ENCODE measurements at regions not wholly inside any gene's neighbourhood (a gene's known extent, or its start where the extent isn't known, plus 50 kb on each side); places are given as distances from the start of the nearest gene placed in this dataset.

DNA sequence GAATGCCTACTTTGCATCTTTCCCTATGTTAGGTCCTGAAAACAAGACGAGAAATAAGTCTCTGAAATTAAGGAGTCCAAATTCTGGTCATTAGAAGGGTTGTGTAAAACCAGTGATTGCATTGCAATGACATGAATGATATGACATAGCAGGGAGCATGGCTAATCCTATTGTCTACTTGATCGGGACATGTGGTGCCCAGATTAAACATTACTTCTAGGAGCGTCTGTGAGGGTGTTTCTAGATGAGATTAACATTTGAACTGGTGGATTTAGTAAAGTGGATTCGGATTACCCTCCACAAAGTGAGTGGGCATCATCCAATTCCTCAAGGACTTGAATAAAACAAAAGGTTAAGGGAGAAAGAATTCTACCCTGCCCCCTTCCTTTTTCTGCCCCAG, 434.9 kb upstream of the KLF6 start:
- Histone ChIP-seq H3K9me3 (no peaks in the 10 kb centered on the region), H3K4me1 (no peaks in the 10 kb centered on the region), H3K4me3 (no peak overlapping the region), H3K36me3 (no peaks in the 10 kb centered on the region), H3K27ac (no peak overlapping the region), H3K27me3 (no peaks in the 10 kb centered on the region)
- FAIRE-seq (no peak), DNase-seq (no peak), ATAC-seq (no peak)
- TF ChIP-seq, protein P1, sequence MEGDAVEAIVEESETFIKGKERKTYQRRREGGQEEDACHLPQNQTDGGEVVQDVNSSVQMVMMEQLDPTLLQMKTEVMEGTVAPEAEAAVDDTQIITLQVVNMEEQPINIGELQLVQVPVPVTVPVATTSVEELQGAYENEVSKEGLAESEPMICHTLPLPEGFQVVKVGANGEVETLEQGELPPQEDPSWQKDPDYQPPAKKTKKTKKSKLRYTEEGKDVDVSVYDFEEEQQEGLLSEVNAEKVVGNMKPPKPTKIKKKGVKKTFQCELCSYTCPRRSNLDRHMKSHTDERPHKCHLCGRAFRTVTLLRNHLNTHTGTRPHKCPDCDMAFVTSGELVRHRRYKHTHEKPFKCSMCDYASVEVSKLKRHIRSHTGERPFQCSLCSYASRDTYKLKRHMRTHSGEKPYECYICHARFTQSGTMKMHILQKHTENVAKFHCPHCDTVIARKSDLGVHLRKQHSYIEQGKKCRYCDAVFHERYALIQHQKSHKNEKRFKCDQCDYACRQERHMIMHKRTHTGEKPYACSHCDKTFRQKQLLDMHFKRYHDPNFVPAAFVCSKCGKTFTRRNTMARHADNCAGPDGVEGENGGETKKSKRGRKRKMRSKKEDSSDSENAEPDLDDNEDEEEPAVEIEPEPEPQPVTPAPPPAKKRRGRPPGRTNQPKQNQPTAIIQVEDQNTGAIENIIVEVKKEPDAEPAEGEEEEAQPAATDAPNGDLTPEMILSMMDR (IDR thresholded peaks at IDR 0.05), result no peak
- intact Hi-C loops (cut with DNase I), result no loop called here
- 51 to 59% methylated on average over 4 of the region's 4 CpGs for WGBS, 2 donors

- TF ChIP-seq, protein P1 (IDR thresholded peaks at IDR 0.05), result no peak
- H3K36me3 ChIP-seq, result no peaks in the 10 kb centered on the region
- WGBS, 2 donors, result 64 to 74% methylated on average over 9 of the region's 9 CpGs
- ATAC-seq (no peak), FAIRE-seq (no peak), DNase-seq (no peak)
- H3K4me3 ChIP-seq, result no peak overlapping the region
- no peaks in the 10 kb centered on the region for H3K9me3 ChIP-seq
- H3K27me3 ChIP-seq, result no peaks in the 10 kb centered on the region
- intact Hi-C loops (cut with DNase I), result no loop called here
- no peak overlapping the region for H3K27ac ChIP-seq
- no peaks in the 10 kb centered on the region for H3K4me1 ChIP-seq
These were observed 432.6 kb upstream of the KLF6 start for GRCh38 chr10:4217653-4218052.

DNA sequence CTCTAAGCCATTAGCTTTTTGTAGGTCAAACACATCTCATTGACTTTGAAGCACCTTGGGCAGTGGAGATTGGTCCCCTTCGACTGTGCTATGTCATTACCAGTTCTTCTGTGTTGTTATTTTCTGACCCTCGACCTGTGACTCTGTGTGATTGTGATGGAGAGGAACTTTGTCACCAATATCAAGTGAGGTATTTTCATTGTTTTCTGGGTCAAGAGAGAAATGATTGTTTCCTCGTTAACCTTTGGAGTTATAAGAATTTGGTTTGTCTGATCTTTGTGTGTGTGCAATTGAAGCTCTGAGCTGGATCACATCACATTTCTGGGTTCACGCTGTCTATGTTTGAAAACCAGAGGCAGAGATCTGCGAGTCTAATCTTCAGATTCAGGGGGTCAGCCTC, 432.2 kb upstream of the KLF6 start:
- intact Hi-C loops (cut with DNase I), result no loop called here
- Histone ChIP-seq H3K36me3 (no peaks in the 10 kb centered on the region), H3K4me3 (no peak overlapping the region), H3K27ac (no peak overlapping the region), H3K27me3 (no peaks in the 10 kb centered on the region), H3K4me1 (no peaks in the 10 kb centered on the region), H3K9me3 (no peaks in the 10 kb centered on the region)
- DNase-seq (no peak), FAIRE-seq (peak; percentile 34), ATAC-seq (no peak)
- TF ChIP-seq, protein P1 (IDR thresholded peaks at IDR 0.05), result no peak
- WGBS, 2 donors, result 49 to 58% methylated on average over 5 of the region's 5 CpGs

- Histone ChIP-seq H3K27ac (no peak overlapping the region), H3K27me3 (no peaks in the 10 kb centered on the region), H3K4me3 (no peak overlapping the region), H3K4me1 (no peaks in the 10 kb centered on the region), H3K36me3 (no peaks in the 10 kb centered on the region), H3K9me3 (no peaks in the 10 kb centered on the region)
- intact Hi-C loops (cut with DNase I), result no loop called here
- TF ChIP-seq, protein P1 (IDR thresholded peaks at IDR 0.05), result no peak
- no peak for ATAC-seq
- WGBS, 2 donors, result 31 to 33% methylated on average over 3 of the region's 3 CpGs
- FAIRE-seq, result peak; percentile 9
- DNase-seq, result no peak
These were observed 431.7 kb upstream of the KLF6 start for GRCh38 chr10:4216726-4217125.

DNA sequence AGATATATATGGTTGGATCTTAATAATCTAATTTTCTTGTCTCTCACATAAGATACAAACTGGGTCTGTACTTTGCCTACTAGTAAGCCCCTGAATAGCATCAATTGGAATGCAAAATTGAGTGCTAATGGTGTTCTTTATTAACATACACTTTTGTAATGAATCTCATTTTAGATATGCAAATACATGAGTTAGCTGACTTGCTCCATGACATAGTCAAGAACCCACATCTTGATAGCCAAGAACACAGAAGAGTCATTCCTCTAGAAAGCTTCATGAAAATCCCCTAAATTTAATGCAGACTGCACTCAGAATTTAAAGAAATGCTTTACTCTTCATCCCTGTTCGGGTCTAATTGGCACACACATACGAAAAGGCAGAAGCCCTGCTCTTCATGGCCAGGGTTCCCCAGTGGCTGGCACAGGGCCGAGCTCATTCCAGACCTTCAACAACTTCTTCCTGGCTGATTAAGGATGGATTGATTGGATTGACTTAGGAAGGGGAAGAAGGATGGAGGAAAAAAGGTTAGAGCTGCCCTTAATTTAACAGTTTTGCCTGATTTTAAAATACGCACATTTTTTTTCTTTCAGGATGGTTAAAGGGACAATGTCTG, 431.1 kb upstream of the KLF6 start:
- 43 to 61% methylated on average over 4 of the region's 4 CpGs for WGBS, 2 donors
- DNase-seq (no peak), FAIRE-seq (no peak), ATAC-seq (no peak)
- Histone ChIP-seq H3K4me1 (no peaks in the 10 kb centered on the region), H3K27ac (no peak overlapping the region), H3K27me3 (no peaks in the 10 kb centered on the region), H3K4me3 (no peak overlapping the region), H3K36me3 (no peaks in the 10 kb centered on the region), H3K9me3 (no peaks in the 10 kb centered on the region)
- intact Hi-C loops (cut with DNase I), result no loop called here
- TF ChIP-seq, protein P1 (IDR thresholded peaks at IDR 0.05), result no peak

Measured in pancreas (tissue), 10 donors.